ENCODE measurements at regions not wholly inside any gene's neighbourhood (a gene's known extent, or its start where the extent isn't known, plus 50 kb on each side); places are given as distances from the start of the nearest gene placed in this dataset.

GRCh38 chr18:1408376-1408775, 503.7 kb downstream of the ADCYAP1 start:
- H3K4me1 ChIP-seq = no peaks in the 10 kb centered on the region
- DNase-seq = no peak
- no peak for TF ChIP-seq CTCF (IDR thresholded peaks at IDR 0.05)
- no peaks in the 10 kb centered on the region for H3K9me3 ChIP-seq
- H3K4me3 ChIP-seq = no peak overlapping the region
- no peak for ATAC-seq
- no peaks in the 10 kb centered on the region for H3K36me3 ChIP-seq
- intact Hi-C loops (cut with DNase I) = no loop called here
- no peaks in the 10 kb centered on the region for H3K27me3 ChIP-seq (ENCODE audit: low read depth)
- no peak overlapping the region for H3K27ac ChIP-seq

DNA sequence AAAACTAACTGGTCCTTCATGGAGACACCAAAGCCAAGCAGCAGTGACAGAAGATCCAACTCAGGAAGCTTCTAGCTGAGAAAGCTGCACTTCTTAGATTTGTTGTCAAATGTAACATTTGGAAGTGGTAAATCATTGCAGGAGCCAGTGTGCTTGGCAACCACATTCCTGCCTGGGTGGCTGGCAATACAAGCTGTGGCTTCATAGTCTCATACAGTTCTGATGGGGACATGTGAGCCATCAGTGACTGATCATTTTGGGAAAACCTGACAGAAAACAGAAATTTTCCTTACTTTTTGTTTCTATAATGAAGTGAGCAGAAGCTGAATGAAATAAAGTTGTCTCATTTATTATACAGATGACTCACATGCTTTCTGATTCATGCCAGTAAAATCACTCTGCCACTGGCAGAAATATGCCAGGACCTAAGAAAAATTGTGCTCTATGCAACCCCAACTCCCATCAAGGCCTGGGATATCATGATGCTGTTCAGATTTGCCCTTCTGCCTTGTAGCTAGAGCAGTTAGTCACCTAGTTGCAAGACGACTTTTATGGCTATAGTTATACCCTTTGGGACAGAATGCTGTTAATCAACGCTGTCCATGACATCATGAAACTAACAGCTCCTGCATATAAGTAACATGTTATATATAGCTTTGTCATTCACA, 508.1 kb downstream of the ADCYAP1 start:
- no peaks in the 10 kb centered on the region for H3K4me1 ChIP-seq
- H3K4me3 ChIP-seq = no peak overlapping the region
- TF ChIP-seq CTCF (IDR thresholded peaks at IDR 0.05) = no peak
- ATAC-seq = no peak
- H3K36me3 ChIP-seq = no peaks in the 10 kb centered on the region
- H3K27ac ChIP-seq = no peak overlapping the region
- intact Hi-C loops (cut with DNase I) = loop anchor here (10.0 kb wide), 1 partner anchor 48 kb away; no protein-coding TSS in a partner anchor
- no peak for DNase-seq
- H3K27me3 ChIP-seq (ENCODE audit: low read depth) = no peaks in the 10 kb centered on the region
- H3K9me3 ChIP-seq = no peaks in the 10 kb centered on the region

GRCh38 chr18:1413323-1413675, 508.6 kb downstream of the ADCYAP1 start:
- DNase-seq (no peak), ATAC-seq (no peak)
- intact Hi-C loops (cut with DNase I) = loop anchor here (10.0 kb wide), 1 partner anchor 48 kb away; no protein-coding TSS in a partner anchor
- H3K27ac ChIP-seq = no peak overlapping the region
- no peaks in the 10 kb centered on the region for H3K9me3 ChIP-seq
- TF ChIP-seq CTCF (IDR thresholded peaks at IDR 0.05) = no peak
- no peaks in the 10 kb centered on the region for H3K36me3 ChIP-seq
- no peaks in the 10 kb centered on the region for H3K4me1 ChIP-seq
- H3K27me3 ChIP-seq (ENCODE audit: low read depth) = no peaks in the 10 kb centered on the region
- no peak overlapping the region for H3K4me3 ChIP-seq

- no peak for DNase-seq
- no peak for ATAC-seq
- Histone ChIP-seq H3K27ac (no peak overlapping the region), H3K27me3 (ENCODE audit: low read depth) (no peaks in the 10 kb centered on the region), H3K9me3 (no peaks in the 10 kb centered on the region), H3K4me1 (no peaks in the 10 kb centered on the region), H3K36me3 (no peaks in the 10 kb centered on the region), H3K4me3 (no peak overlapping the region)
- intact Hi-C loops (cut with DNase I) = loop anchor here (10.0 kb wide), 1 partner anchor 51 kb away; no protein-coding TSS in a partner anchor
- no peak for TF ChIP-seq CTCF (IDR thresholded peaks at IDR 0.05)
These were observed 511.4 kb downstream of the ADCYAP1 start for GRCh38 chr18:1416074-1416473.

GRCh38 chr18:1421502-1421901, 516.8 kb downstream of the ADCYAP1 start:
- intact Hi-C loops (cut with DNase I) = no loop called here
- H3K9me3 ChIP-seq = no peaks in the 10 kb centered on the region

More at GRCh38 chr18:1421502-1421901, 516.8 kb downstream of the ADCYAP1 start:
- H3K4me1 ChIP-seq = no peaks in the 10 kb centered on the region
- no peak overlapping the region for H3K4me3 ChIP-seq
- H3K27me3 ChIP-seq (ENCODE audit: low read depth) = no peaks in the 10 kb centered on the region
- TF ChIP-seq CTCF (IDR thresholded peaks at IDR 0.05) = no peak
- DNase-seq = no peak
- H3K27ac ChIP-seq = no peak overlapping the region
- H3K36me3 ChIP-seq = no peaks in the 10 kb centered on the region
- no peak for ATAC-seq
